ENCODE measurements at regions not wholly inside any gene's neighbourhood (a gene's known extent, or its start where the extent isn't known, plus 50 kb on each side); places are given as distances from the start of the nearest gene placed in this dataset.

DNA sequence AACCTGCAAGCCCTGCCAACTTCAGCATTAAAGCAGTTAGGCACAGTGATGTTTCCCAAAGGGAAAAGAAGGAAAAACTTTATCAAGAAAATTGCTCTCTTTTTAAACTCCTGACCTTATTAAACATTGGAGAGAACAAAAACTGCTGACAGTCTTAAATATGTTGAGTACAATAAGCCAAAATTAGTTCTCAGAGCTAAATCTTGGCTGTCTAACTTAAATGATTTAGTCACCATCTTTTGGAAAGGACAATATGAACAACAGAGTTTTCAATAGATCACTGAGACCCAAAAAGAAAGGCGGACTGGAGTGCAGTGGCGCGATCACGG is 70.8 kb downstream of the DUSP6 start:
- no peak for TF ChIP-seq SIN3A (IDR thresholded peaks at IDR 0.05; ENCODE audit: borderline replicate concordance, low read depth, low read length)
- TF ChIP-seq, protein P1, sequence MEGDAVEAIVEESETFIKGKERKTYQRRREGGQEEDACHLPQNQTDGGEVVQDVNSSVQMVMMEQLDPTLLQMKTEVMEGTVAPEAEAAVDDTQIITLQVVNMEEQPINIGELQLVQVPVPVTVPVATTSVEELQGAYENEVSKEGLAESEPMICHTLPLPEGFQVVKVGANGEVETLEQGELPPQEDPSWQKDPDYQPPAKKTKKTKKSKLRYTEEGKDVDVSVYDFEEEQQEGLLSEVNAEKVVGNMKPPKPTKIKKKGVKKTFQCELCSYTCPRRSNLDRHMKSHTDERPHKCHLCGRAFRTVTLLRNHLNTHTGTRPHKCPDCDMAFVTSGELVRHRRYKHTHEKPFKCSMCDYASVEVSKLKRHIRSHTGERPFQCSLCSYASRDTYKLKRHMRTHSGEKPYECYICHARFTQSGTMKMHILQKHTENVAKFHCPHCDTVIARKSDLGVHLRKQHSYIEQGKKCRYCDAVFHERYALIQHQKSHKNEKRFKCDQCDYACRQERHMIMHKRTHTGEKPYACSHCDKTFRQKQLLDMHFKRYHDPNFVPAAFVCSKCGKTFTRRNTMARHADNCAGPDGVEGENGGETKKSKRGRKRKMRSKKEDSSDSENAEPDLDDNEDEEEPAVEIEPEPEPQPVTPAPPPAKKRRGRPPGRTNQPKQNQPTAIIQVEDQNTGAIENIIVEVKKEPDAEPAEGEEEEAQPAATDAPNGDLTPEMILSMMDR (IDR thresholded peaks at IDR 0.05): no peak
- TF ChIP-seq ELF1 (IDR thresholded peaks at IDR 0.05): no peak
- TF ChIP-seq, protein P2, sequence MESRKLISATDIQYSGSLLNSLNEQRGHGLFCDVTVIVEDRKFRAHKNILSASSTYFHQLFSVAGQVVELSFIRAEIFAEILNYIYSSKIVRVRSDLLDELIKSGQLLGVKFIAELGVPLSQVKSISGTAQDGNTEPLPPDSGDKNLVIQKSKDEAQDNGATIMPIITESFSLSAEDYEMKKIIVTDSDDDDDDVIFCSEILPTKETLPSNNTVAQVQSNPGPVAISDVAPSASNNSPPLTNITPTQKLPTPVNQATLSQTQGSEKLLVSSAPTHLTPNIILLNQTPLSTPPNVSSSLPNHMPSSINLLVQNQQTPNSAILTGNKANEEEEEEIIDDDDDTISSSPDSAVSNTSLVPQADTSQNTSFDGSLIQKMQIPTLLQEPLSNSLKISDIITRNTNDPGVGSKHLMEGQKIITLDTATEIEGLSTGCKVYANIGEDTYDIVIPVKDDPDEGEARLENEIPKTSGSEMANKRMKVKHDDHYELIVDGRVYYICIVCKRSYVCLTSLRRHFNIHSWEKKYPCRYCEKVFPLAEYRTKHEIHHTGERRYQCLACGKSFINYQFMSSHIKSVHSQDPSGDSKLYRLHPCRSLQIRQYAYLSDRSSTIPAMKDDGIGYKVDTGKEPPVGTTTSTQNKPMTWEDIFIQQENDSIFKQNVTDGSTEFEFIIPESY (IDR thresholded peaks at IDR 0.05; ENCODE audit: borderline replicate concordance, low read depth): no peak
- TF ChIP-seq, protein P3, sequence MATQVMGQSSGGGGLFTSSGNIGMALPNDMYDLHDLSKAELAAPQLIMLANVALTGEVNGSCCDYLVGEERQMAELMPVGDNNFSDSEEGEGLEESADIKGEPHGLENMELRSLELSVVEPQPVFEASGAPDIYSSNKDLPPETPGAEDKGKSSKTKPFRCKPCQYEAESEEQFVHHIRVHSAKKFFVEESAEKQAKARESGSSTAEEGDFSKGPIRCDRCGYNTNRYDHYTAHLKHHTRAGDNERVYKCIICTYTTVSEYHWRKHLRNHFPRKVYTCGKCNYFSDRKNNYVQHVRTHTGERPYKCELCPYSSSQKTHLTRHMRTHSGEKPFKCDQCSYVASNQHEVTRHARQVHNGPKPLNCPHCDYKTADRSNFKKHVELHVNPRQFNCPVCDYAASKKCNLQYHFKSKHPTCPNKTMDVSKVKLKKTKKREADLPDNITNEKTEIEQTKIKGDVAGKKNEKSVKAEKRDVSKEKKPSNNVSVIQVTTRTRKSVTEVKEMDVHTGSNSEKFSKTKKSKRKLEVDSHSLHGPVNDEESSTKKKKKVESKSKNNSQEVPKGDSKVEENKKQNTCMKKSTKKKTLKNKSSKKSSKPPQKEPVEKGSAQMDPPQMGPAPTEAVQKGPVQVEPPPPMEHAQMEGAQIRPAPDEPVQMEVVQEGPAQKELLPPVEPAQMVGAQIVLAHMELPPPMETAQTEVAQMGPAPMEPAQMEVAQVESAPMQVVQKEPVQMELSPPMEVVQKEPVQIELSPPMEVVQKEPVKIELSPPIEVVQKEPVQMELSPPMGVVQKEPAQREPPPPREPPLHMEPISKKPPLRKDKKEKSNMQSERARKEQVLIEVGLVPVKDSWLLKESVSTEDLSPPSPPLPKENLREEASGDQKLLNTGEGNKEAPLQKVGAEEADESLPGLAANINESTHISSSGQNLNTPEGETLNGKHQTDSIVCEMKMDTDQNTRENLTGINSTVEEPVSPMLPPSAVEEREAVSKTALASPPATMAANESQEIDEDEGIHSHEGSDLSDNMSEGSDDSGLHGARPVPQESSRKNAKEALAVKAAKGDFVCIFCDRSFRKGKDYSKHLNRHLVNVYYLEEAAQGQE (IDR thresholded peaks at IDR 0.05; ENCODE audit: low read depth, low read length): no peak
- no peak for TF ChIP-seq TCF12 (IDR thresholded peaks at IDR 0.05)
